ENCODE measurements at regions not wholly inside any gene's neighbourhood (a gene's known extent, or its start where the extent isn't known, plus 50 kb on each side); places are given as distances from the start of the nearest gene placed in this dataset.

GRCh38 chr4:110394871-110395270, 81.1 kb upstream of the ENPEP start:
- Histone ChIP-seq H3K4me1 (no peaks in the 10 kb centered on the region), H3K27ac (no peak overlapping the region), H3K4me2 (no peak overlapping the region), H3K9me3 (no peaks in the 10 kb centered on the region), H3K4me3 (no peak overlapping the region)
- FAIRE-seq (no peak), ATAC-seq (no peak), DNase-seq (ENCODE audit: low read depth in 1 of 2, low spot score in 1 of 2) (no peak)
- CTCF ChIA-PET: no interaction called here
- TF ChIP-seq JUNB (IDR thresholded peaks at IDR 0.05) (no peak), CBX2 (IDR thresholded peaks at IDR 0.05; ENCODE audit: borderline replicate concordance, low read depth) (no peak), RAD21 (conservative IDR thresholded peaks at IDR 0.05 in 1 of 2, IDR thresholded peaks at IDR 0.05 in 1 of 2) (no peak), REST (IDR thresholded peaks at IDR 0.05) (no peak), HOXA7 (CRISPR knock-in tag; IDR thresholded peaks at IDR 0.05) (no peak), FOSB (CRISPR knock-in tag; IDR thresholded peaks at IDR 0.05) (no peak), BCL3 (IDR thresholded peaks at IDR 0.05) (no peak), NFE2L2 (conservative IDR thresholded peaks at IDR 0.05; ENCODE audit: low read length) (no peak), NPAS2 (CRISPR knock-in tag; IDR thresholded peaks at IDR 0.05; ENCODE audit: borderline replicate concordance) (no peak), JUN (IDR thresholded peaks at IDR 0.05) (no peak), TP53 (CRISPR knock-in tag; IDR thresholded peaks at IDR 0.05) (no peak), KDM1A (IDR thresholded peaks at IDR 0.05; ENCODE audit: low read depth) (no peak), FOSL2 (IDR thresholded peaks at IDR 0.05) (no peak), FOSL2 (CRISPR knock-in tag; IDR thresholded peaks at IDR 0.05) (no peak), FOXS1 (CRISPR knock-in tag; IDR thresholded peaks at IDR 0.05) (no peak), MAFK (IDR thresholded peaks at IDR 0.05; ENCODE audit: partially characterized antibody) (no peak)
- POLR2A ChIA-PET: no interaction called here

- FAIRE-seq (no peak), DNase-seq (ENCODE audit: low read depth in 1 of 2, low spot score in 1 of 2) (no peak), ATAC-seq (no peak)
- CTCF ChIA-PET: no interaction called here
- Histone ChIP-seq H3K4me3 (no peak overlapping the region), H3K4me1 (no peaks in the 10 kb centered on the region), H3K4me2 (no peak overlapping the region), H3K27ac (no peak overlapping the region), H3K9me3 (no peaks in the 10 kb centered on the region)
- POLR2A ChIA-PET: no interaction called here
- TF ChIP-seq ELK1 (IDR thresholded peaks at IDR 0.05; ENCODE audit: low read depth, low read length) (no peak), CHD4 (IDR thresholded peaks at IDR 0.05; ENCODE audit: borderline replicate concordance) (no peak), MAX (IDR thresholded peaks at IDR 0.05) (no peak), ESRRA (IDR thresholded peaks at IDR 0.05; ENCODE audit: borderline replicate concordance, low read length) (no peak), FOXS1 (CRISPR knock-in tag; IDR thresholded peaks at IDR 0.05) (no peak), JUNB (IDR thresholded peaks at IDR 0.05) (no peak), RFX5 (IDR thresholded peaks at IDR 0.05) (no peak), USF2 (IDR thresholded peaks at IDR 0.05) (no peak), REST (IDR thresholded peaks at IDR 0.05) (no peak), PBX3 (IDR thresholded peaks at IDR 0.05) (no peak), HOXA7 (CRISPR knock-in tag; IDR thresholded peaks at IDR 0.05) (no peak), GATA3 (IDR thresholded peaks at IDR 0.05; ENCODE audit: borderline replicate concordance) (no peak), ZFP36 (IDR thresholded peaks at IDR 0.05; ENCODE audit: borderline replicate concordance, partially characterized antibody) (no peak), FOSB (CRISPR knock-in tag; IDR thresholded peaks at IDR 0.05) (no peak), MAZ (IDR thresholded peaks at IDR 0.05; ENCODE audit: borderline replicate concordance, low read depth, low read length) (no peak), RCOR1 (IDR thresholded peaks at IDR 0.05; ENCODE audit: low read depth, low read length) (no peak), ZC3H11A (IDR thresholded peaks at IDR 0.05) (no peak)
Observed at GRCh38 chr4:110381784-110382183, 94.2 kb upstream of the ENPEP start.
